MM.1S (cell line): ENCODE measurements at regions not wholly inside any gene's neighbourhood (a gene's known extent, or its start where the extent isn't known, plus 50 kb on each side); places are given as distances from the start of the nearest gene placed in this dataset.
"Not testable (repeated sequence)": the region's sequence is repeated elsewhere in the genome, so short reads cannot be mapped to it uniquely, and the experiment has no call there.

Experiments
- DNase-seq: peaks from one replicate; pipeline ENCODE4 v3.0.0-alpha.2; 2015
- H2AFZ ChIP-seq: fragments of 300-600 bp; sonication (generic); 2 replicates; pipeline ENCODE4 v1.6.0; 2016; ENCODE audit warnings: antibody characterized with exemption, low read length
- H3F3A ChIP-seq: fragments of 300-600 bp; sonication (generic); 2 replicates; pipeline ENCODE4 v1.6.1; 2016; ENCODE audit warnings: mild to moderate bottlenecking, antibody characterized with exemption, low read length, moderate library complexity, mixed read lengths; ENCODE audit not compliant: insufficient read depth
- H3K27ac ChIP-seq: fragments of 300-600 bp; sonication (generic); 2 replicates; pipeline ENCODE4 v1.5.1; 2016; ENCODE audit warnings: mild to moderate bottlenecking, low read length
- H3K27me3 ChIP-seq: fragments of 300-600 bp; sonication (generic); replicated peaks from 2 replicates; pipeline ENCODE4 v1.6.0; 2016; ENCODE audit warnings: low read length; ENCODE audit not compliant: insufficient read depth
- H3K36me3 ChIP-seq: fragments of 300-600 bp; sonication (generic); replicated peaks from 2 replicates; pipeline ENCODE4 v1.6.1; 2016; ENCODE audit warnings: mild to moderate bottlenecking, low read length, mixed read lengths; ENCODE audit not compliant: insufficient read depth
- H3K4me1 ChIP-seq: fragments of 300-600 bp; sonication (generic); 2 replicates; pipeline ENCODE4 v1.6.1; 2016; ENCODE audit warnings: low read length, mixed read lengths
- H3K4me2 ChIP-seq: fragments of 300-600 bp; sonication (generic); 2 replicates; pipeline ENCODE4 v1.6.0; 2016; ENCODE audit warnings: low read depth, low read length
- H3K4me3 ChIP-seq: fragments of 300-600 bp; sonication (generic); 2 replicates; pipeline ENCODE4 v1.5.1; 2016; ENCODE audit warnings: low read length, mixed read lengths
- H3K79me2 ChIP-seq: fragments of 300-600 bp; sonication (generic); 2 replicates; pipeline ENCODE4 v1.6.1; 2016; ENCODE audit warnings: mixed run types, low read length, mixed read lengths
- H3K9ac ChIP-seq: fragments of 300-600 bp; sonication (generic); 2 replicates; pipeline ENCODE4 v1.6.1; 2016; ENCODE audit warnings: low read length, mixed read lengths
- H3K9me2 ChIP-seq: fragments of 300-600 bp; sonication (generic); replicated peaks from 2 replicates; pipeline ENCODE4 v1.6.1; 2016; ENCODE audit warnings: mild to moderate bottlenecking, low read length, mixed read lengths; ENCODE audit not compliant: insufficient read depth
- H3K9me3 ChIP-seq: fragments of 300-600 bp; sonication (generic); replicated peaks from 2 replicates; pipeline ENCODE4 v1.6.1; 2016; ENCODE audit warnings: mild to moderate bottlenecking, low read length, mixed read lengths; ENCODE audit not compliant: insufficient read depth
- H4K20me1 ChIP-seq: fragments of 300-600 bp; sonication (generic); 2 replicates; pipeline ENCODE4 v1.6.1; 2016; ENCODE audit warnings: mild to moderate bottlenecking, low read length, moderate library complexity, mixed read lengths; ENCODE audit not compliant: insufficient read depth
- CTCF ChIP-seq: fragments of 300-600 bp; sonication (generic); IDR thresholded peaks from 2 replicates; pipeline ENCODE4 v1.5.1; 2016; ENCODE audit warnings: antibody characterized with exemption, low read length, mixed read lengths

- H3K9me2 ChIP-seq, H3K27ac ChIP-seq, H3K4me2 ChIP-seq, H4K20me1 ChIP-seq, DNase-seq, H3K36me3 ChIP-seq, H2AFZ ChIP-seq, H3K9me3 ChIP-seq, H3K79me2 ChIP-seq, H3K4me1 ChIP-seq, H3K9ac ChIP-seq, H3F3A ChIP-seq, H3K4me3 ChIP-seq: not testable (repeated sequence)
- peaks cover 12% of the 10 kb centered on the region for H3K27me3 ChIP-seq
- peak; percentile 18 for TF ChIP-seq CTCF
These were observed 360.2 kb downstream of the OR4F29 start for GRCh38 chr1:91279-91678.

GRCh38 chr1:88110-88509 is 363.4 kb downstream of the OR4F29 start:
- H3K4me2 ChIP-seq, H3F3A ChIP-seq, H4K20me1 ChIP-seq, H3K27ac ChIP-seq, H3K4me3 ChIP-seq, H3K9ac ChIP-seq, H3K36me3 ChIP-seq, H3K9me3 ChIP-seq, H2AFZ ChIP-seq, H3K79me2 ChIP-seq, H3K9me2 ChIP-seq, DNase-seq, H3K4me1 ChIP-seq: not testable (repeated sequence)
- H3K27me3 ChIP-seq: peaks cover 20% of the 10 kb centered on the region

- H3F3A ChIP-seq, H3K4me2 ChIP-seq, H3K9me2 ChIP-seq, H3K27me3 ChIP-seq, H3K79me2 ChIP-seq, H4K20me1 ChIP-seq, H3K4me1 ChIP-seq, H2AFZ ChIP-seq, DNase-seq, H3K9ac ChIP-seq, H3K9me3 ChIP-seq, H3K36me3 ChIP-seq, H3K4me3 ChIP-seq, H3K27ac ChIP-seq: not testable (repeated sequence)
These were observed 372.3 kb downstream of the OR4F29 start for GRCh38 chr1:79152-79551.

- H3K9me2 ChIP-seq, H3K27me3 ChIP-seq, H3F3A ChIP-seq, H3K9me3 ChIP-seq, H3K4me2 ChIP-seq, H3K9ac ChIP-seq, H4K20me1 ChIP-seq, DNase-seq, H2AFZ ChIP-seq, H3K27ac ChIP-seq, H3K4me3 ChIP-seq, H3K36me3 ChIP-seq, H3K79me2 ChIP-seq, H3K4me1 ChIP-seq: not testable (repeated sequence)
These were observed 386.4 kb downstream of the OR4F29 start, which contains the start of gene OR4F5 for GRCh38 chr1:65119-65518. Gene OR4F5, plus strand, starts transcription at chr1:65419.

- not testable (repeated sequence) for H3K36me3 ChIP-seq, H3K9me2 ChIP-seq, H4K20me1 ChIP-seq, H3K9me3 ChIP-seq, H3K4me3 ChIP-seq, H3F3A ChIP-seq, H3K9ac ChIP-seq, H2AFZ ChIP-seq, H3K4me1 ChIP-seq, DNase-seq, H3K79me2 ChIP-seq, H3K4me2 ChIP-seq, H3K27me3 ChIP-seq, H3K27ac ChIP-seq
These were observed 395.4 kb downstream of the OR4F29 start for GRCh38 chr1:56014-56531.

- not testable (repeated sequence) for H3K9me2 ChIP-seq, H3K27me3 ChIP-seq, H3K4me2 ChIP-seq, H3K79me2 ChIP-seq, H3K36me3 ChIP-seq, H2AFZ ChIP-seq, DNase-seq, H4K20me1 ChIP-seq, H3K9ac ChIP-seq, H3F3A ChIP-seq, H3K9me3 ChIP-seq, H3K27ac ChIP-seq, H3K4me1 ChIP-seq, H3K4me3 ChIP-seq
These were observed 398.3 kb downstream of the OR4F29 start for GRCh38 chr1:53182-53581.

GRCh38 chr1:41965-42466 is 409.5 kb downstream of the OR4F29 start:
- not testable (repeated sequence) for H3K36me3 ChIP-seq

More at GRCh38 chr1:41965-42466, 409.5 kb downstream of the OR4F29 start:
- not testable (repeated sequence) for DNase-seq, H4K20me1 ChIP-seq, H3K27me3 ChIP-seq, H3K4me1 ChIP-seq, H3K79me2 ChIP-seq, H3K4me2 ChIP-seq, H3K9me3 ChIP-seq, H3K9me2 ChIP-seq, H3K27ac ChIP-seq, H3F3A ChIP-seq, H3K9ac ChIP-seq, H3K4me3 ChIP-seq, H2AFZ ChIP-seq
